Gastrocnemius medialis (tissue), 4 donors: ENCODE measurements at regions not wholly inside any gene's neighbourhood (a gene's known extent, or its start where the extent isn't known, plus 50 kb on each side); places are given as distances from the start of the nearest gene placed in this dataset.

Source experiments
- ATAC-seq, 2 donors: fragments of 150-250 bp; one replicate each; pipeline ENCODE4 v1.9.1; 2016
- DNase-seq, 2 donors: peaks; one replicate each; pipeline ENCODE4 v3.0.0-alpha.2; 2019
- H3K27ac ChIP-seq, 4 donors: fragments of 200-600 bp; sonication (generic); 1 replicate in 1 of 4; 2 replicates in 3 of 4; pipeline ENCODE4 v1.5.1; 2016 to 2018; ENCODE audit warnings: mild to moderate bottlenecking in 2 of 4, moderate library complexity in 1 of 4
- H3K27me3 ChIP-seq, 3 donors: fragments of 200-600 bp; sonication (generic) in 2 of 3; 1 replicate in 1 of 3; 2 replicates in 2 of 3; pipeline versions ENCODE4 v1.5.1 to v1.6.0; 2016 to 2019; ENCODE audit warnings: mild to moderate bottlenecking in 1 of 3, moderate library complexity in 1 of 3
- H3K36me3 ChIP-seq, 2 donors: fragments of 200-600 bp; sonication (generic) in 1 of 2; one replicate each; pipeline ENCODE4 v1.5.1; 2017 to 2018
- H3K4me1 ChIP-seq, 2 donors: fragments of 200-600 bp; sonication (generic) in 1 of 2; one replicate each; pipeline ENCODE4 v1.5.1; 2016 to 2017; ENCODE audit warnings: mild to moderate bottlenecking in 2 of 2
- H3K4me3 ChIP-seq, 4 donors: fragments of 200-600 bp; sonication (generic) in 3 of 4; 1 replicate in 1 of 4; 2 replicates in 3 of 4; pipeline ENCODE4 v1.5.1; 2016 to 2019; ENCODE audit warnings: mild to moderate bottlenecking in 2 of 4
- H3K9me3 ChIP-seq, 3 donors: fragments of 200-600 bp; sonication (generic) in 2 of 3; 1 replicate in 1 of 3; 2 replicates in 2 of 3; pipeline ENCODE4 v1.5.1; 2016 to 2019
- CTCF ChIP-seq, 5 experiments: fragments of 450-650 bp in 3 of 5; fragments of 200-600 bp in 2 of 5; sonication (generic) in 2 of 5; IDR thresholded peaks in 4 of 5; conservative IDR thresholded peaks in 1 of 5; 1 replicate in 4 of 5; 2 replicates in 1 of 5; pipeline ENCODE4 v1.5.1; 2016 to 2019; ENCODE audit warnings: antibody characterized with exemption in 5 of 5, mild to moderate bottlenecking in 3 of 5, moderate library complexity in 3 of 5
- POLR2A ChIP-seq, 2 donors: fragments of 450-650 bp; IDR thresholded peaks; one replicate each; pipeline ENCODE4 v1.6.1; 2017; ENCODE audit warnings: antibody characterized with exemption in 2 of 2, mild to moderate bottlenecking in 2 of 2, moderate library complexity in 2 of 2
- in situ Hi-C, 4 donors: fragments of 200-750 bp; cut with MboI; loops; one replicate each; pipeline versions ENCODE4 v1.15.0 to v1.8.0; 2017; ENCODE audit warnings: low sequenced_read_pairs in 4 of 4
- intact Hi-C: fragments of 100-400 bp; cut with DNase I; formaldehyde crosslinking; loops from one replicate; pipeline ENCODE4 v1.15.1; 2023; ENCODE audit warnings: low total_unique reads

GRCh38 chr15:67972377-67972776, 81.7 kb upstream of the PIAS1 start:
- TF ChIP-seq CTCF (IDR thresholded peaks at IDR 0.05 in 4 of 5, conservative IDR thresholded peaks at IDR 0.05 in 1 of 5) (no peak), POLR2A (IDR thresholded peaks at IDR 0.05) (no peak)
- Histone ChIP-seq H3K27ac (no peak overlapping the region), H3K4me1 (peaks cover 3 to 12% of the 10 kb centered on the region in 2 donors), H3K27me3 (no peaks in the 10 kb centered on the region), H3K36me3 (no peaks in the 10 kb centered on the region), H3K9me3 (no peaks in the 10 kb centered on the region), H3K4me3 (no peak overlapping the region)
- in situ Hi-C loops: no loop called here
- intact Hi-C loops: no loop called here
- no peak for ATAC-seq
- DNase-seq: no peak

- no peaks in the 10 kb centered on the region for H3K9me3 ChIP-seq
- H3K27ac ChIP-seq: no peak overlapping the region
- ATAC-seq (no peak), DNase-seq (no peak)
- in situ Hi-C loops: no loop called here
- intact Hi-C loops: no loop called here
- peaks cover 0 to 11% of the 10 kb centered on the region in 2 donors for H3K4me1 ChIP-seq
- H3K27me3 ChIP-seq: no peaks in the 10 kb centered on the region
- no peaks in the 10 kb centered on the region for H3K36me3 ChIP-seq
- H3K4me3 ChIP-seq: no peak overlapping the region
- TF ChIP-seq CTCF (IDR thresholded peaks at IDR 0.05 in 4 of 5, conservative IDR thresholded peaks at IDR 0.05 in 1 of 5) (no peak), POLR2A (IDR thresholded peaks at IDR 0.05) (no peak)
These were observed 80.3 kb upstream of the PIAS1 start for GRCh38 chr15:67973846-67974245.

- Histone ChIP-seq H3K27me3 (no peaks in the 10 kb centered on the region), H3K4me3 (no peak overlapping the region), H3K36me3 (no peaks in the 10 kb centered on the region), H3K27ac (no peak overlapping the region), H3K9me3 (no peaks in the 10 kb centered on the region), H3K4me1 (peaks cover 0 to 7% of the 10 kb centered on the region in 2 donors)
- DNase-seq (no peak), ATAC-seq (no peak)
- intact Hi-C loops (no loop called here), in situ Hi-C loops (no loop called here)
- TF ChIP-seq CTCF (IDR thresholded peaks at IDR 0.05 in 4 of 5, conservative IDR thresholded peaks at IDR 0.05 in 1 of 5) (no peak), POLR2A (IDR thresholded peaks at IDR 0.05) (no peak)
These were observed 77.5 kb upstream of the PIAS1 start for GRCh38 chr15:67976506-67977073.

- no peaks in the 10 kb centered on the region for H3K27me3 ChIP-seq
- H3K9me3 ChIP-seq: no peaks in the 10 kb centered on the region
- TF ChIP-seq POLR2A (IDR thresholded peaks at IDR 0.05) (no peak), CTCF (IDR thresholded peaks at IDR 0.05 in 4 of 5, conservative IDR thresholded peaks at IDR 0.05 in 1 of 5) (no peak)
- peaks cover 0 to 2% of the 10 kb centered on the region in 2 donors for H3K4me1 ChIP-seq
- no peaks in the 10 kb centered on the region for H3K36me3 ChIP-seq
- intact Hi-C loops: no loop called here
- in situ Hi-C loops: no loop called here
- DNase-seq (no peak), ATAC-seq (no peak)
- no peak overlapping the region for H3K27ac ChIP-seq
- H3K4me3 ChIP-seq: no peak overlapping the region
These were observed 76.6 kb upstream of the PIAS1 start for GRCh38 chr15:67977414-67978089.
